Mesenchymal stem cell (in vitro differentiated cells and primary cell): ENCODE measurements at regions not wholly inside any gene's neighbourhood (a gene's known extent, or its start where the extent isn't known, plus 50 kb on each side); places are given as distances from the start of the nearest gene placed in this dataset.
"Not testable (repeated sequence)": the region's sequence is repeated elsewhere in the genome, so short reads cannot be mapped to it uniquely, and the experiment has no call there.

ENCODE experiments used
- DNase-seq: peaks from one replicate; pipeline ENCODE4 v3.0.0-alpha.2; 2013
- H2AFZ ChIP-seq: one replicate; pipeline ENCODE4 v1.6.1; 2013; ENCODE audit warnings: low read depth, mild to moderate bottlenecking, control low read depth, inconsistent platforms, low read length, moderate library complexity
- H2AK5ac ChIP-seq: 2 replicates; pipeline ENCODE4 v1.6.1; 2013; ENCODE audit warnings: low read length, moderate library complexity, mild to moderate bottlenecking, inconsistent platforms; ENCODE audit not compliant: severe bottlenecking
- H2BK120ac ChIP-seq: one replicate; pipeline ENCODE4 v1.6.1; 2013; ENCODE audit warnings: low read depth, mild to moderate bottlenecking, inconsistent platforms, low read length, moderate library complexity
- H2BK12ac ChIP-seq, 2 experiments: one replicate each; pipeline ENCODE4 v1.6.1; 2013; ENCODE audit warnings: inconsistent platforms in 2 of 2, low read length in 2 of 2, mild to moderate bottlenecking in 2 of 2, moderate library complexity in 2 of 2, control low read depth in 1 of 2
- H2BK15ac ChIP-seq: one replicate; pipeline ENCODE4 v1.6.1; 2013; ENCODE audit warnings: mild to moderate bottlenecking, low read depth, inconsistent platforms; ENCODE audit not compliant: poor library complexity, severe bottlenecking
- H2BK5ac ChIP-seq: 2 replicates; pipeline ENCODE4 v1.6.1; 2013; ENCODE audit warnings: low read depth, mild to moderate bottlenecking, low read length, control low read depth, inconsistent platforms; ENCODE audit not compliant: poor library complexity, severe bottlenecking
- H3K14ac ChIP-seq, 2 experiments: one replicate each; pipeline ENCODE4 v1.6.1; 2013; ENCODE audit warnings: inconsistent platforms in 2 of 2, low read length in 2 of 2, control low read depth in 1 of 2, mild to moderate bottlenecking in 1 of 2, moderate library complexity in 1 of 2
- H3K18ac ChIP-seq, 2 experiments: one replicate each; pipeline ENCODE4 v1.6.1; 2013; ENCODE audit warnings: inconsistent platforms in 2 of 2, low read length in 2 of 2, control low read depth in 1 of 2, low read depth in 1 of 2, mild to moderate bottlenecking in 1 of 2
- H3K23ac ChIP-seq, 2 experiments: one replicate each; pipeline ENCODE4 v1.6.1; 2013; ENCODE audit warnings: inconsistent platforms in 2 of 2, low read length in 2 of 2, mild to moderate bottlenecking in 2 of 2, moderate library complexity in 2 of 2, control low read depth in 1 of 2
- H3K27ac ChIP-seq: 2 replicates; pipeline ENCODE4 v1.5.1; 2013; ENCODE audit warnings: mild to moderate bottlenecking, moderate library complexity, low read length, control low read depth, inconsistent platforms; ENCODE audit not compliant: poor library complexity, severe bottlenecking
- H3K27me3 ChIP-seq, 2 experiments: 2 replicates each; pipeline versions ENCODE4 v1.6.1 to v1.7.0; 2013; ENCODE audit warnings: low read length in 2 of 2, mild to moderate bottlenecking in 2 of 2, moderate library complexity in 2 of 2, control low read depth in 1 of 2, inconsistent platforms in 1 of 2; ENCODE audit not compliant: control insufficient read depth in 1 of 2, insufficient read depth in 1 of 2
- H3K36me3 ChIP-seq, 2 experiments: 2 replicates each; pipeline versions ENCODE4 v1.6.1 to v1.7.0; 2013; ENCODE audit warnings: low read length in 2 of 2, control low read depth in 1 of 2, inconsistent platforms in 1 of 2, low read depth in 1 of 2, mild to moderate bottlenecking in 1 of 2; ENCODE audit not compliant: insufficient read depth in 2 of 2, control insufficient read depth in 1 of 2
- H3K4ac ChIP-seq, 2 experiments: one replicate each; pipeline ENCODE4 v1.6.1; 2013; ENCODE audit warnings: inconsistent platforms in 2 of 2, low read length in 2 of 2, mild to moderate bottlenecking in 2 of 2, moderate library complexity in 2 of 2, control low read depth in 1 of 2, low read depth in 1 of 2
- H3K4me1 ChIP-seq: 2 replicates; pipeline ENCODE4 v1.6.1; 2013; ENCODE audit warnings: low read depth, low read length, control low read depth; ENCODE audit not compliant: control insufficient read depth, insufficient read depth
- H3K4me2 ChIP-seq: 2 replicates; pipeline ENCODE4 v1.6.1; 2013; ENCODE audit warnings: low read length, mild to moderate bottlenecking, inconsistent platforms; ENCODE audit not compliant: poor library complexity, severe bottlenecking
- H3K4me3 ChIP-seq, 2 experiments: 2 replicates each; pipeline versions ENCODE4 v1.5.1 to v1.7.0; 2013; ENCODE audit warnings: low read length in 2 of 2, mild to moderate bottlenecking in 2 of 2, control low read depth in 1 of 2, low read depth in 1 of 2; ENCODE audit not compliant: insufficient read depth in 1 of 2
- H3K79me1 ChIP-seq: replicated peaks from 2 replicates; pipeline ENCODE4 v1.6.1; 2013; ENCODE audit warnings: mild to moderate bottlenecking, control low read depth, low read length, inconsistent platforms; ENCODE audit not compliant: poor library complexity, severe bottlenecking
- H3K9ac ChIP-seq: 2 replicates; pipeline ENCODE4 v1.7.0; 2013; ENCODE audit warnings: mild to moderate bottlenecking, low read length, moderate library complexity
- H3K9me3 ChIP-seq: 2 replicates; pipeline ENCODE4 v1.7.0; 2013; ENCODE audit warnings: mild to moderate bottlenecking, low read length; ENCODE audit not compliant: control insufficient read depth
- H4K8ac ChIP-seq: one replicate; pipeline ENCODE4 v1.6.1; 2013; ENCODE audit warnings: inconsistent platforms, mild to moderate bottlenecking, low read length, moderate library complexity
- H4K91ac ChIP-seq: one replicate; pipeline ENCODE4 v1.6.1; 2013; ENCODE audit warnings: mild to moderate bottlenecking, low read length, inconsistent platforms
- WGBS: methylation state at CpG from one replicate; pipeline ENCODE4 v1.1.7; 2013; ENCODE audit warnings: mixed read lengths; 5-methylcytosine and 5-hydroxymethylcytosine counted together

GRCh38 chr7:152931633-152932032 is 172.1 kb downstream of the ACTR3B start:
- no peak overlapping the region for H2BK15ac ChIP-seq
- 79% methylated on average over 4 of the region's 6 CpGs for WGBS

DNA sequence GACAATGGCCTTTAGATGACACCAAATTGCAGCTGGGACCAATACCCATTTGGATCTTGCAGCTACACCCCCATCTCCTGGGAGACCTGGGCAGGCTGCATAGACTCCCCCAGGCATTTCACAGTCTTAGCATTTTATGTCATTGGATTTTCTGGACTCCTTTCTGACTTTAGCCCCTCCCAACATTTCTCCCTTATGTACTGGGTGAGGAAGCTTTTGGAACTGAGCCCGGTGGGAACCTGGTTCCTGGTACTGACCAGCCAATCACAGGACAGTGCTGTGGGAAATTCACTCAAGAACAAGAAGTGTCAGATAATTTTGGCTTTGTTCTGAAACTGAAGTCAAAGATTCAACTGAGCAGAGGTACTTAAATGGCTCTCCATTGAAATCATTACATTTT is 177.7 kb downstream of the ACTR3B start:
- DNase-seq: no peak
- Histone ChIP-seq H3K23ac (no peak overlapping the region), H2BK120ac (no peak overlapping the region), H4K8ac (no peak overlapping the region), H3K27me3 (no peaks in the 10 kb centered on the region), H3K14ac (no peak overlapping the region), H3K4me3 (no peak overlapping the region), H4K91ac (no peak overlapping the region), H2AK5ac (no peak overlapping the region), H3K18ac (no peak overlapping the region), H2BK12ac (no peak overlapping the region), H3K9me3 (no peaks in the 10 kb centered on the region), H3K4me2 (no peak overlapping the region), H2BK15ac (no peak overlapping the region), H3K4ac (no peak overlapping the region), H3K27ac (no peak overlapping the region), H2AFZ (no peak overlapping the region), H3K9ac (no peak overlapping the region), H2BK5ac (no peak overlapping the region), H3K36me3 (no peaks in the 10 kb centered on the region), H3K4me1 (no peaks in the 10 kb centered on the region), H3K79me1 (no peaks in the 10 kb centered on the region)
- 58% methylated on average over 1 of the region's 1 CpG for WGBS

More at GRCh38 chr7:152931633-152932032, 172.1 kb downstream of the ACTR3B start:
- Histone ChIP-seq H3K27ac (no peak overlapping the region), H3K14ac (no peak overlapping the region), H3K9ac (no peak overlapping the region), H3K79me1 (no peaks in the 10 kb centered on the region), H2AFZ (no peak overlapping the region), H2AK5ac (no peak overlapping the region), H3K4me1 (no peaks in the 10 kb centered on the region), H2BK120ac (no peak overlapping the region), H2BK12ac (no peak overlapping the region), H3K4me2 (no peak overlapping the region), H2BK5ac (no peak overlapping the region), H4K8ac (no peak overlapping the region), H3K36me3 (no peaks in the 10 kb centered on the region), H3K9me3 (no peaks in the 10 kb centered on the region), H3K4me3 (no peak overlapping the region), H3K18ac (no peak overlapping the region), H3K27me3 (no peaks in the 10 kb centered on the region), H3K4ac (no peak overlapping the region), H4K91ac (no peak overlapping the region), H3K23ac (no peak overlapping the region)
- no peak for DNase-seq

DNA sequence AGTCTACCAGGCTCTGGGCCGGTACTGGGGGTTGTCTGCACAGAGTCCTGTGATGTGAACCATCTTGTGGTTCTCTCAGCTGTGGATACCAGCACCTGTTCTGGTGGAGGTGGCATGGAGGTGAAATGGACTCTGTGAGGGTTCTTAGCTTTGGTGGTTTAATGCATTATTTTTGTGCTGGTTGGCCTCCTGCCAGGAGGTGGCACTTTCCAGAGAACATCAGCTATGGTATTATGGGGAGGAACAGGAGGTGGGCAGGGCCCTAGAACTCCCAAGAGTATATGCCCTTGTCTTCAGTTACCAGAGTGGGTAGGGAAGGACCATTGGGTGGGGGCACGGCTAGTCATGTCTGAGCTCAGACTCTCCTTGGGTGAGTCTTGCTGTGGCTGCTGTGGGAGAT is 187.1 kb downstream of the ACTR3B start:
- WGBS: 88% methylated on average over 2 of the region's 2 CpGs

GRCh38 chr7:152947686-152948085 is 188.1 kb downstream of the ACTR3B start:
- no peak overlapping the region for H3K18ac ChIP-seq
- 25% methylated on average over 1 of the region's 1 CpG for WGBS
- no peak for DNase-seq
- H2BK120ac ChIP-seq: no peak overlapping the region
- H2AFZ ChIP-seq: no peak overlapping the region
- H3K9me3 ChIP-seq: peaks cover 4% of the 10 kb centered on the region
- no peak overlapping the region for H4K91ac ChIP-seq
- H2BK12ac ChIP-seq: no peak overlapping the region
- no peak overlapping the region for H2AK5ac ChIP-seq
- H4K8ac ChIP-seq: no peak overlapping the region
- H2BK5ac ChIP-seq: no peak overlapping the region
- no peaks in the 10 kb centered on the region for H3K79me1 ChIP-seq
- no peaks in the 10 kb centered on the region for H3K4me1 ChIP-seq
- H3K36me3 ChIP-seq: no peaks in the 10 kb centered on the region
- no peak overlapping the region for H3K27ac ChIP-seq
- no peak overlapping the region for H3K9ac ChIP-seq
- H3K27me3 ChIP-seq: no peaks in the 10 kb centered on the region
- H3K4ac ChIP-seq: no peak overlapping the region
- no peak overlapping the region for H2BK15ac ChIP-seq
- H3K14ac ChIP-seq: no peak overlapping the region
- no peak overlapping the region for H3K4me2 ChIP-seq
- H3K23ac ChIP-seq: no peak overlapping the region
- no peak overlapping the region for H3K4me3 ChIP-seq

More for the DNA sequence above, 187.1 kb downstream of the ACTR3B start:
- not testable (repeated sequence) for H2BK12ac ChIP-seq, H3K14ac ChIP-seq, H3K27me3 ChIP-seq, H2BK15ac ChIP-seq, DNase-seq, H2BK5ac ChIP-seq, H3K27ac ChIP-seq, H4K91ac ChIP-seq, H3K4me2 ChIP-seq, H2BK120ac ChIP-seq, H3K36me3 ChIP-seq, H3K4me1 ChIP-seq, H4K8ac ChIP-seq, H3K4ac ChIP-seq, H3K9me3 ChIP-seq, H3K18ac ChIP-seq, H3K23ac ChIP-seq, H3K9ac ChIP-seq, H2AFZ ChIP-seq, H3K4me3 ChIP-seq, H3K79me1 ChIP-seq, H2AK5ac ChIP-seq
